ENCODE measurements at regions not wholly inside any gene's neighbourhood (a gene's known extent, or its start where the extent isn't known, plus 50 kb on each side); places are given as distances from the start of the nearest gene placed in this dataset.

GRCh38 chr10:128302808-128303207 lies 176.6 kb upstream of the MKI67 start:
- H3K27ac ChIP-seq = no peak overlapping the region
- H3K27me3 ChIP-seq = peaks cover 0 to 12% (median 0%) of the 10 kb centered on the region in 9 donors
- ATAC-seq = no peak
- H3K9me3 ChIP-seq = no peaks in the 10 kb centered on the region
- H3K36me3 ChIP-seq = no peaks in the 10 kb centered on the region
- WGBS, 4 donors = 57 to 66% (median 61%) methylated on average over 3 of the region's 3 CpGs
- peaks cover 0 to 5% (median 0%) of the 10 kb centered on the region in 12 donors for H3K4me1 ChIP-seq
- intact Hi-C loops (cut with DNase I) = no loop called here
- H3K4me3 ChIP-seq = no peak overlapping the region
- DNase-seq = no peak
- TF ChIP-seq POLR2A (IDR thresholded peaks at IDR 0.05) (no peak), CTCF (IDR thresholded peaks at IDR 0.05) (no peak)

- DNase-seq (no peak), ATAC-seq (no peak)
- intact Hi-C loops (cut with DNase I) = no loop called here
- peaks cover 0 to 18% (median 0%) of the 10 kb centered on the region in 9 donors for H3K27me3 ChIP-seq
- no peaks in the 10 kb centered on the region for H3K36me3 ChIP-seq
- no peak overlapping the region for H3K4me3 ChIP-seq
- H3K4me1 ChIP-seq = no peaks in the 10 kb centered on the region
- TF ChIP-seq CTCF (IDR thresholded peaks at IDR 0.05) = no peak
- no peak for TF ChIP-seq POLR2A (IDR thresholded peaks at IDR 0.05)
- 72 to 77% (median 75%) methylated on average over 5 of the region's 5 CpGs for WGBS, 4 donors
- no peaks in the 10 kb centered on the region for H3K9me3 ChIP-seq
- H3K27ac ChIP-seq = no peak overlapping the region
Measured at GRCh38 chr10:128304271-128304670, 178.0 kb upstream of the MKI67 start.

- intact Hi-C loops (cut with DNase I) = no loop called here
- no peak for TF ChIP-seq CTCF (IDR thresholded peaks at IDR 0.05)
- TF ChIP-seq POLR2A (IDR thresholded peaks at IDR 0.05) = no peak
- no peak for ATAC-seq
- no peaks in the 10 kb centered on the region for H3K36me3 ChIP-seq
- no peak overlapping the region for H3K4me3 ChIP-seq
- H3K27ac ChIP-seq = no peak overlapping the region
- H3K27me3 ChIP-seq = peaks cover 0 to 18% (median 0%) of the 10 kb centered on the region in 9 donors
- no peaks in the 10 kb centered on the region for H3K4me1 ChIP-seq
- no peak for DNase-seq
- no peaks in the 10 kb centered on the region for H3K9me3 ChIP-seq
- 81 to 85% (median 82%) methylated on average over 17 of the region's 17 CpGs for WGBS, 4 donors
Measured at GRCh38 chr10:128305601-128306345, 179.6 kb upstream of the MKI67 start.

- H3K4me1 ChIP-seq = no peaks in the 10 kb centered on the region
- no peak overlapping the region for H3K27ac ChIP-seq
- no peaks in the 10 kb centered on the region for H3K36me3 ChIP-seq
- H3K27me3 ChIP-seq = peaks cover 0 to 18% (median 0%) of the 10 kb centered on the region in 9 donors
- no peaks in the 10 kb centered on the region for H3K9me3 ChIP-seq
- intact Hi-C loops (cut with DNase I) = no loop called here
- ATAC-seq = no peak
- no peak for TF ChIP-seq CTCF (IDR thresholded peaks at IDR 0.05)
- no peak for TF ChIP-seq POLR2A (IDR thresholded peaks at IDR 0.05)
- H3K4me3 ChIP-seq = no peak overlapping the region
- 32 to 56% (median 50%) methylated on average over 5 to 6 of the region's 6 CpGs for WGBS, 4 donors
- no peak for DNase-seq
Measured at GRCh38 chr10:128306535-128306934, 180.3 kb upstream of the MKI67 start.
